ENCODE measurements at regions not wholly inside any gene's neighbourhood (a gene's known extent, or its start where the extent isn't known, plus 50 kb on each side); places are given as distances from the start of the nearest gene placed in this dataset.

- DNase-seq = no peak
Measured at GRCh38 chr15:94098921-94099573, 132.3 kb upstream of the MCTP2 start.

- no peak for DNase-seq
Measured at GRCh38 chr15:94097552-94097951, 133.8 kb upstream of the MCTP2 start.

- DNase-seq = no peak
Measured at GRCh38 chr15:94094310-94094709, 137.1 kb upstream of the MCTP2 start.

- DNase-seq = no peak
Measured at GRCh38 chr15:94086341-94086740, 145.0 kb upstream of the MCTP2 start.

- DNase-seq = no peak
Measured at GRCh38 chr15:94083467-94084052, 147.8 kb upstream of the MCTP2 start.

GRCh38 chr15:94081829-94082228 lies 149.5 kb upstream of the MCTP2 start:
- no peak for DNase-seq

- DNase-seq = no peak
Measured at GRCh38 chr15:94080989-94081605, 150.3 kb upstream of the MCTP2 start.

- no peak for DNase-seq
Measured at GRCh38 chr15:94080416-94080815, 150.9 kb upstream of the MCTP2 start.

GRCh38 chr15:94079968-94080367 lies 151.4 kb upstream of the MCTP2 start:
- no peak for DNase-seq

GRCh38 chr15:94079459-94079858 lies 151.9 kb upstream of the MCTP2 start:
- DNase-seq = no peak

- no peak for DNase-seq
Measured at GRCh38 chr15:94077938-94078337, 153.4 kb upstream of the MCTP2 start.

- no peak for DNase-seq
Measured at GRCh38 chr15:94075349-94075748, 156.0 kb upstream of the MCTP2 start.

GRCh38 chr15:94070356-94071295 lies 160.7 kb upstream of the MCTP2 start:
- DNase-seq = no peak

- DNase-seq = no peak
Measured at GRCh38 chr15:94069844-94070243, 161.5 kb upstream of the MCTP2 start.

GRCh38 chr15:94066811-94067210 lies 164.6 kb upstream of the MCTP2 start:
- no peak for DNase-seq

GRCh38 chr15:94066046-94066445 lies 165.3 kb upstream of the MCTP2 start:
- DNase-seq = no peak

GRCh38 chr15:94064676-94065313 lies 166.6 kb upstream of the MCTP2 start:
- no peak for DNase-seq

- DNase-seq = no peak
Measured at GRCh38 chr15:94061041-94061440, 170.3 kb upstream of the MCTP2 start.

- no peak for DNase-seq
Measured at GRCh38 chr15:94059013-94059587, 172.3 kb upstream of the MCTP2 start.

- no peak for DNase-seq
Measured at GRCh38 chr15:94057305-94057704, 174.1 kb upstream of the MCTP2 start.

GRCh38 chr15:94056314-94056713 lies 175.0 kb upstream of the MCTP2 start:
- no peak for DNase-seq

GRCh38 chr15:94053626-94054025 lies 177.7 kb upstream of the MCTP2 start:
- DNase-seq = no peak

- no peak for DNase-seq
Measured at GRCh38 chr15:94052711-94053110, 178.7 kb upstream of the MCTP2 start.

Data from CD4-positive, alpha-beta T cell treated with Interleukin-17A for 1 hour (primary cell).